ENCODE measurements at regions not wholly inside any gene's neighbourhood (a gene's known extent, or its start where the extent isn't known, plus 50 kb on each side); places are given as distances from the start of the nearest gene placed in this dataset.

GRCh38 chr2:195574312-195574711 lies 82.7 kb upstream of the SLC39A10 start:
- no peak overlapping the region for H3K9ac ChIP-seq (ENCODE audit: insufficient read depth, low read length, poor library complexity, severe bottlenecking)
- intact Hi-C loops (cut with micrococcal nuclease) = loop anchor here in 1 of 2 donors (10.0 kb wide), 1 partner anchor 80 kb away; the partner anchor contains the start of gene SLC39A10
- H3K36me3 Mint-ChIP-seq = no peaks in the 10 kb centered on the region
- H2AFZ ChIP-seq (ENCODE audit: insufficient read depth, low read depth, low read length, poor library complexity, severe bottlenecking) = no peak overlapping the region
- H3K27ac Mint-ChIP-seq = peak overlapping the region; percentile 79 to 95 (median 87)
- peak; percentile 52 to 79 (median 71) for DNase-seq
- no peaks in the 10 kb centered on the region for H3K36me3 ChIP-seq (replicated peaks in 1 of 2; ENCODE audit: control insufficient read depth in 1 of 2, insufficient read depth in 2 of 2, low read length in 2 of 2)
- peak overlapping the region in 1 of 3 experiments; percentile 20 for H3K4me3 ChIP-seq (replicated peaks in 1 of 3; ENCODE audit: low read depth in 2 of 3, low read length in 3 of 3)
- no peaks in the 10 kb centered on the region for H4K20me1 ChIP-seq (ENCODE audit: insufficient read depth, low read length)
- H3K79me2 ChIP-seq (ENCODE audit: insufficient read depth, low read length) = no peaks in the 10 kb centered on the region
- TF ChIP-seq CTCF (IDR thresholded peaks at IDR 0.05) = no peak
- H3K9me3 ChIP-seq (replicated peaks in 1 of 2; ENCODE audit: control insufficient read depth in 1 of 2, insufficient read depth in 1 of 2, low read length in 2 of 2) = no peaks in the 10 kb centered on the region
- peaks cover 28% of the 10 kb centered on the region for H3K4me1 Mint-ChIP-seq
- H3K27me3 Mint-ChIP-seq (ENCODE audit: low read depth in 3 of 3) = no peaks in the 10 kb centered on the region
- H3K4me3 Mint-ChIP-seq = peak overlapping the region in 1 of 2 donors; percentile 11
- no peaks in the 10 kb centered on the region for H3K27me3 ChIP-seq (ENCODE audit: control insufficient read depth in 2 of 2, insufficient read depth in 2 of 2, low read length in 2 of 2)
- peaks cover 21 to 26% of the 10 kb centered on the region in 2 donors for H3K4me1 ChIP-seq (ENCODE audit: control insufficient read depth in 1 of 2, insufficient read depth in 2 of 2, low read length in 2 of 2)
- H3K9me3 Mint-ChIP-seq = no peaks in the 10 kb centered on the region
- H3K27ac ChIP-seq (ENCODE audit: low read depth in 1 of 2, low read length in 2 of 2) = peak overlapping the region; percentile 72 to 75
- H3K4me2 ChIP-seq (replicated peaks; ENCODE audit: extremely low read depth, low read length, poor library complexity, severe bottlenecking) = no peak overlapping the region
- no CpG with 5 or more reads among the region's 3 CpGs for WGBS (ENCODE audit: insufficient coverage)

GRCh38 chr2:195572895-195573683 lies 83.9 kb upstream of the SLC39A10 start:
- Histone ChIP-seq H3K79me2 (ENCODE audit: insufficient read depth, low read length) (no peaks in the 10 kb centered on the region), H3K9me3 (replicated peaks in 1 of 2; ENCODE audit: control insufficient read depth in 1 of 2, insufficient read depth in 1 of 2, low read length in 2 of 2) (no peaks in the 10 kb centered on the region), H3K9ac (ENCODE audit: insufficient read depth, low read length, poor library complexity, severe bottlenecking) (no peak overlapping the region), H4K20me1 (ENCODE audit: insufficient read depth, low read length) (no peaks in the 10 kb centered on the region), H3K4me3 (replicated peaks in 1 of 3; ENCODE audit: low read depth in 2 of 3, low read length in 3 of 3) (no peak overlapping the region), H3K36me3 (replicated peaks in 1 of 2; ENCODE audit: control insufficient read depth in 1 of 2, insufficient read depth in 2 of 2, low read length in 2 of 2) (no peaks in the 10 kb centered on the region), H3K27ac (ENCODE audit: low read depth in 1 of 2, low read length in 2 of 2) (no peak overlapping the region), H3K4me2 (replicated peaks; ENCODE audit: extremely low read depth, low read length, poor library complexity, severe bottlenecking) (no peak overlapping the region), H2AFZ (ENCODE audit: insufficient read depth, low read depth, low read length, poor library complexity, severe bottlenecking) (no peak overlapping the region), H3K4me1 (ENCODE audit: control insufficient read depth in 1 of 2, insufficient read depth in 2 of 2, low read length in 2 of 2) (peaks cover 21 to 26% of the 10 kb centered on the region in 2 donors), H3K27me3 (ENCODE audit: control insufficient read depth in 2 of 2, insufficient read depth in 2 of 2, low read length in 2 of 2) (no peaks in the 10 kb centered on the region)
- peak overlapping the region in 2 of 7 donors; percentile 3 to 50 for H3K27ac Mint-ChIP-seq
- no CpG with 5 or more reads among the region's 6 CpGs for WGBS (ENCODE audit: insufficient coverage)
- H3K36me3 Mint-ChIP-seq = no peaks in the 10 kb centered on the region
- no peaks in the 10 kb centered on the region for H3K27me3 Mint-ChIP-seq (ENCODE audit: low read depth in 3 of 3)
- no peaks in the 10 kb centered on the region for H3K9me3 Mint-ChIP-seq
- H3K4me1 Mint-ChIP-seq = peaks cover 27% of the 10 kb centered on the region
- no peak for DNase-seq
- no peak for TF ChIP-seq CTCF (IDR thresholded peaks at IDR 0.05)
- H3K4me3 Mint-ChIP-seq = no peak overlapping the region
- intact Hi-C loops (cut with micrococcal nuclease) = loop anchor here in 1 of 2 donors (10.0 kb wide), 1 partner anchor 82 kb away; the partner anchor contains the start of gene SLC39A10

Data from CD14-positive monocyte (primary cell).